ENCODE measurements at regions not wholly inside any gene's neighbourhood (a gene's known extent, or its start where the extent isn't known, plus 50 kb on each side); places are given as distances from the start of the nearest gene placed in this dataset.

DNA sequence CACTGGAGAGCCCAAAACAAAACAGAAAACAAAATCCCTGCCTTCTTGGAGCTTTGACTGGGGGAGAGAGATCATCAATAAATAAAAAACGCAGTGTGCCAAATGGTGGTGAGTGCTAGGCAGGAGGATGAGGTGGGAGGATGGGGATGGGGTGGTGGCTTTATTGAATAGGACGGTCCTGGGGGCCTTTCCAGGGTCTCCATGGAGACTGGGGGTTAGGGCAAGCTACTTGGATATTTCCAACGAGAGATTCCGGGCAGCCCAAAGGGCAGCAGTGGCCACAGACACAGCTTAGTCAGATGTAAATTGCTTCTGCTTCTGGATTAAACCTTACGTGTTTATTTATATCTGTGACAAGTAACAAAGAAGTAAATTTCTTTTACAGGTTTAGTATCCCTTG is 700.1 kb downstream of the QKI start:
- DNase-seq (ENCODE audit: low read depth): no peak

DNA sequence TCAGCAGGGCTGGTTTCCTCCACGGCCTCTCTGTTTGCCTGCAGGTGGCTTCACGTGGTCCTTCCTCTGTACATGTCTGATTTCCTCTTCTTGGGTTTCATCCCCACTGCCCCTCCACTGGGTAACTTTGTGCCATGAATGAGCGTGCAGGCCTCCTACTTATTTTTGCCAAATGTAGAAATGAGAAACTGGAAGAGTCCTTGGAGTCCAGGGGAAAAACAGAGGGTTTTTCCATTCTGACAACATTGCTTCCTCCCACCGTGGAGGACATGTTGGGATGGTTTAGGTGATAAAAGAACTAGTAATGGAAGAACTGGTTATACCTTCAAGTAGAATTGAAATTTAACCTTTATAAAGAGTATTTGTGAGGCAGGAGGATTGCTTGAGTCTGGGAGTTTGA is 699.5 kb downstream of the QKI start:
- DNase-seq (ENCODE audit: low read depth): no peak

GRCh38 chr6:164113637-164114036 is 699.1 kb downstream of the QKI start:
- DNase-seq (ENCODE audit: low read depth): no peak

DNA sequence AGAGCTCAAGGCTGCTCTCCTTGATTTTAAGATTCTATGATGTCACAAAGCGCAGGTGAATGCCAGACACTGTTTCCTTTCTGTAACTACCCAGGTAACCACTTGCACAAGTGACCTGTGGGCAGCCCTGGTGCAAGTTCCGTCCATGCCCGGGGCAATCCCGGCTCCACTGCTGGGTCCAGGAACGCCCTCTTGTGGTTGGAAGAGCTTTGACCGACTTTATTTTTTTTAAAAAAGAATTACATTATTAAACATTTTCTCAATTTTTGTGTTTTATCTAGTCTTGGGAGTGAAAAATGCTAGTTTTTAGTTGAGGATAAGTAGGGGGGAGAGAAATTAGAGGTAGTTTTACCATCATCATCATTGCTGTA is 695.2 kb downstream of the QKI start:
- peak; percentile 48 for DNase-seq (ENCODE audit: low read depth)

DNA sequence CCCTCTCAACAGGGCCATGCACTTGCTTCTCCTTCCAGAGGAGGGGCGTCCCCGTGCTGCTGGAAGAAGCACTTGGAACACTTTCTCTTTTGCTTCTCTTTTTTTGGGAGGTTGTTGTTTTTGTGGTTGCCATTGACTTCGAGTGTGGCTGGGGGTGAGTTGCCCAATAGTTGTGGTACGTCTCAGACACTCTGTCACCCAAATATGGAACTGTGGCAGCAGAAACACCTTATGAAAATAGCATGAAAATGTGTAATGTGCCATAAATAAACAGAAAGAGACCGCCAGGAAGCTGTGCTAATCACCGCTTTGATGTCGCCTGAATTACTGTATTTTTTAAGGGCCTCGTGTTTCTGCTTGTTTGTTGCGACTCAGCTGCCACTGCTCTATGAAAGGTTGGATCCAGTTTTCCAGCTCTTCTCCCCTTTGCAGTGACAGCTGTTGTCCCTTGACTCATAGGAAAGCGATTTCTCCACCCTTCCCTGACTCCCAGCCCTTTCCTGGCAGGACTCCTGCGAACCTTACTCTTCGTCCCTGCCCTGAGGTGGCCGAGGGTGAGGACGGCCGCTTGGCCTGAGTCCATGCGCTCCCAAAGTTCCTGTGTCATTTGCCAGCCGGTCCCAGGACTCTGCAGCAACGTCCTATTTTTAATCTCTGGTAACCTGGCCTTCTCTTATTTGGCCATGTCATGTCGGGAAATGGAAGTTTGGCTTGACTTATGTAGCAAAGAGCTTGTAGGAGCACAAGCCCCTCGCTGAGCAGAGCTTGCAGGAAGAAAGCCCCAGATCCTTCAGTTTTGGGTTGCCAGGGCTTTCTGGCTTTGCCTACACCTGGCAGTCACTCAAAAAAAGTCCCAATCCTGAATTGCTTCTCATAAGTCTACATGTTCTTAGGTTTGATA is 694.6 kb downstream of the QKI start:
- peak; percentile 72 for DNase-seq (ENCODE audit: low read depth)

GRCh38 chr6:164108092-164108491 is 693.6 kb downstream of the QKI start:
- DNase-seq (ENCODE audit: low read depth): no peak

DNA sequence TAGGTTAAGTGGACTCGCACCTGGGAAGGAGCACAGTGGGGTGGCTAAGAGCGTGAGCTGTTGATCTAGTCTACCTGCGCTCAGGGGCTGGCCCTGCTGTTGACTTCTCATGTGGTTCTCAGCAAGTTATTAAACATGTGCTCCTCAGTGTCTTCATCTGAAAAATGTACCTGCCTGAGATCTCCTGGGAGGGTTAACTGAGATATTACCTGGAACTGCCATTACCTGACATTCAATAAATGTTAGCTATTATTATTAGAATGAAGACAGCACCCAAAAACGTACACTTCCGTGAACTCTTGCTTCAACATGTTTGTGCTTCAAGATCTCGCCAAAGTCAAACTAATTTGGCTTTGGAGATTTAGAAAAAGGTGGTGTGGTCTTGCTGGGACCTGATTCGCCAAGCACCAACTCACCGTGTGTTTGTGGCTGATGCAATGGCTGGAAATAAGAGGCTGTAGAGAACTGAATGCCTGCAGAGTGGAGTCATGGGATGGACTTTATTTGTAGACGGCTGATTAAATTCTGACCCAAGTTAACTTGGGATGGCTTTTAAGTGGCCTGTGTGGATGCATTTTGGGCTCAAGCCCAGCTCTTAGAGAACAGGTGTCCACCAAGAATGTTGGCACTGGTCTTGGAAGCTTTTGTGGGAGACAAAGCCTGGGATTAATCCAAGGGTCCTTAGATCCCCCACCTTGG is 692.9 kb downstream of the QKI start:
- DNase-seq (ENCODE audit: low read depth): peak; percentile 44

GRCh38 chr6:164106345-164106769 is 691.8 kb downstream of the QKI start:
- peak; percentile 66 for DNase-seq (ENCODE audit: low read depth)

DNA sequence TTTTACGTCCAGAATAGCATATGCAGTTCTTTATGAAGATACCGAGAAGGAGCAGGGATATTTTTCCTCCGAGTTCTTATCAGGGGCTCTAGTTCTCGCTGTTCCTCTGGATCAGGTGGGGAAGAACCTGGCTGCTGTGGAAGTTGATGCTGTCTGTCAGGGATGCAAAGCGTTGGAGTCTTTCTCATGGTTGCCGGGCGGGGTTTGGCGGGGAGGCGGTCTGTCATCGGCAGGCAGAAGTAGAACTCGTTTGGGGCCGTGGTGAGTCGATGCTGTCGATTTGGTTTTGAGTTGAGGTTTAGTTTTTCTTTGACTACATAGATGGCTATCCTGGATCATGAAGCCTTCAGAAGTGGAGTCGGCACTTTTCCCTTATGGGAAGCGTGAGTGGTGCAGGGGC is 691.2 kb downstream of the QKI start:
- DNase-seq (ENCODE audit: low read depth): no peak

DNA sequence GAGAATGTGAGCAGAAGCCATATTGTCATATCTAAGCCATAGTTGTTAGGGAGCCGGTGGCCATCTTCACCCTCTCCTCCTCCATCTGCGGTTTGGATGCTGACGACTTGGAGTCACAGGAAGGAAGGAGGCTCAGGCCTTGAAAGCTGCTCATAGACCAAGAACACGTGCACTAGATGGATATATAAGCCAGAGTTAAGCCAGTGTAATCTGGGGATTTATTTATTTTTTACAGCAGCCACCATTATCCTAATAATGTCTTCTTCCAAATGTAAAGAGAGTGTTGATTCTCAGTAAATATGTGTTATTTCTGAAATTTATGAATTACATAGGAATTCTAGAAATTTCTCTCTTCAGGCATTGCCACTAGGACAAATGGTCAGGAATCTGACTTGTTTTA is 689.9 kb downstream of the QKI start:
- no peak for DNase-seq (ENCODE audit: low read depth)

DNA sequence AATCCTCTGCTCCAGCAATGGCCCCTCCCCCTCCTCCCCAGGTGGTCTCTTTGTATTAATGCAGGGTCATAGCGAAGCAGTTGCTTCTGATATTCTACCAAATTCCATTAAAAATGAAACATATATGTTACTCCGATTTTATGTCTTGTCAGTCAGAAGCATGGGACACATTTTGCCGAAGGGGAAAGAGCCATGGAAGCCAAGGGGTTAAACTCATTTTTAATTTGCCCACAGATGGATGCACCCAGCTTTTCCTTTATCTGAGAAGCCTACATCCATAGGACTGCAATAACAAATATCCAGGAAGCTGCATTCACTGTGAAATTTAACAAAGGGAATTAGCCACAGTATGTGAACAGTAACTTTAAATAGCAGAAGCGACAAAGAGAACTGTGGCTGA is 688.2 kb downstream of the QKI start:
- DNase-seq (ENCODE audit: low read depth): no peak

GRCh38 chr6:164101859-164102258 is 687.3 kb downstream of the QKI start:
- no peak for DNase-seq (ENCODE audit: low read depth)

DNA sequence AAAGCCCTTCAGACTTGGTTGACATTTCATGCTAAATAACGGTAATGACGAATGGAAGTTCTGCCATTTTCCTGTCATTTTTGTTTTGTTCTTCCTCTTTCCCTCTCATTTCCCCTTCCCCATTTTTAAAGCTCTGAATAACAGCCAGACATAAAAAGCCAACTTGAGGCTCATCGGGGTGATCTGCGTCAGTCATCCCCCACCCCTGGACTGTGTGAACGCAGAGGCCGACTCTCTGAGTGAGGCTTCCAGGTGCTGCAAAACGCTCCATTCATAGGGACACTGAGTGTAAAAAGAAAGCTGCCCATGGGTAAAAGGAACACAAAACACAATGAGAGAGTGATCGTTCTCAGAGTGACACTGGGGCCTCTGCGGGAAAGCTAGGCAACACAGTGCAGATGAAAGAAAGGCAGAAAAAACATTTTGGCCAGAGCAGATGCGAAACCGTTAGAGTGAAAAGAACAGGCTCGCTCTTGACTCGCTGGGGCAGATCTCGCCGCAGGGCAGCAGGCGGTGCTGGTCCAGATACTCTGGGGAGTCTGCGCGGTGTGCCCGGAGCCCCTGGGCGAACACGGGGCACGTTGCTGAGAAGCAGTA is 684.8 kb downstream of the QKI start:
- no peak for DNase-seq (ENCODE audit: low read depth)

- DNase-seq (ENCODE audit: low read depth): peak; percentile 49
Observed at GRCh38 chr6:164098857-164099267, 684.3 kb downstream of the QKI start.

DNA sequence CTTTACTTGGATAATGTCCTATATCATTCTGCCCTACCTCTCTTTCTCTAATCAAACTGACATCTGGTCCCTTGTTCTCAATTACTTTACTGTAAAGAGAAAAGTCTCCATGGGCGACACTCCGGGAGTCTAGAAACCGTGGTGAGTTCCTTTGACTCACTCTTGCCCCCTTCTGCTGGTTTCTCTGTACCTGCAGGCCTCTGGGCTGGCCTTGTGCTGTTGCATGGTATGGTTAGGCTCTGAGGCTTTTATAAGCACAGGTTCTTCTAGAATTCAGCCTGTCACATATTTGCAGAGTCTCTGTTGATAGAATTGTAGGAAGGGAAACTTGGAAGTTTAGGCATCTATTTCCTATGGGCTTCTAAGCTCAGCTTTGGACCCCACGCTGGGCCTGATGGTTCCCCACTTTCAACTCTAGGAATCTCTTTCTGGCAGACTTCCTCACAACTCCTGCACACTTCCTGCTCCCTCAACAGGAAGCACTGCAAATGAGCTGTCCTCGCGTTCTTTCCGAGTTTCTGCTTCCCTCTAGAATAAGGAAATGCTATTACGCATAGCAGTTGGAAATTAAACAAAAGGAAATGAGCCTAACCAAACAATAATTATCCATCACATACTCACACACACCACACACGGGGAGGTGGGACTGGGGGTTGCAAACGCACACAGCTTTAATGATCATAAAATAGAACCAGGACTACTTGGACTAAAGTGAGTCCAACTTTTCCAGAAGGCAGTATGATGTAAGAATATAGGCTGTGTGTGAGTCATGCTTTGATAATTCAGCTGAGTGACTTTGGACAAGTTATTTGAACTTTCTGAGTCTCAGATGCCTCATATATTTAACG is 683.3 kb downstream of the QKI start:
- DNase-seq (ENCODE audit: low read depth): peak; percentile 61

DNA sequence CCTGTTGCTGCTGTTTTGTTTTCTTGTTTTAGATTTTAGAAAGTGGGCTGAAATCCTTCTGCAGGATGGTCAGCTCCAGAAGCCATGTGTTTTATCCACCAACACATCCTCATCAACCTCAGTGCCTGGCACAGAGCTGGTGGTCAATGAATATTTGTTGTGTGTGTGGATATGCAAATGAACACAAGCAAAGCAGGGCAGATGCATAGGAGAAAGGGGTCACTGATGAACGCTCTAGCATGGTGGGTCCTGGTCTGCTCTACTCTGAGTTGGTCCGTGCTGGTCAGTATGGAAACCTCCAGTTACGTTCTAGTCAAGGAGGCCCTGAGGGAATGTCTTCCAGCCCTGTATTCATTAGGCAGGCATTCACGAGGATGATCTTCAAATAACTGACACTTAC is 682.5 kb downstream of the QKI start:
- no peak for DNase-seq (ENCODE audit: low read depth)

DNA sequence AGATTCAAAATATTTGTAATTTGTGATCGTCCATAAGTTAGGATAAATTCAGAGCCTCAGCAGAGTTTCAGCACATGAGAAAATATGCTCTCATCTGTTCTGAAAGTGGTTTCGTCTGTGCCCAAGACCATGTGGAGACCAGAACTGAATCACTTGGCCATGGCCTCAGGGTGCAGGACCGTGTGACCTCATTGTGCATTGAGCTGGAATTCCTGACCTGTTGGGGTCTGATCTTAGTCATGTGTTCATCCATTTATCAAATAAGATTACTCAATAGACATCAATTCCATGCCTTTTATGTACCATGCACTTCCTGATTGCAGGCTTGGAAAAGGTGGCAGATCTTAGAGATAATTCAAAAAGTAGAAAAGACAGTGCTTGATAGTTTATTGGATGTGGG is 680.5 kb downstream of the QKI start:
- DNase-seq (ENCODE audit: low read depth): peak; percentile 69

DNA sequence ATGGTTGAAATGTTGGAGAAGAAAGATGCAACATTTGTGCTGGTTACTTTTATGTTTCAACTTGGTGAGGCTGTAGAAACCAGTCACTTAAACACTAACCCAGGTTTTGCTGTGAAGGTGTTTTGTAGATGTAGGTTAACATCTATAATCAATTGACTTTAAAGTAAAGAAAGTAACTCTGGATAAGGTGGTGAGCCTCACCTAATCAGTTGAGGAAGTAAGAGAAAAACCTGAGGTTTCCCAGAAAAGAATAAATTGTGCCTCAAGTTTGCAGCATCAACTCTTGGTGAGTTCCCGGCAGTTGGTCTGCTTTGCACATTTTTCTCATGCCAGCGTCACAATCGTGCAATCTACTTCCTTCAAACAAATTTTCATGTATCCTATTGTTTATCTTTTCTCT is 673.4 kb downstream of the QKI start:
- no peak for DNase-seq (ENCODE audit: low read depth)

GRCh38 chr6:164087211-164087610 is 672.7 kb downstream of the QKI start:
- no peak for DNase-seq (ENCODE audit: low read depth)

- DNase-seq (ENCODE audit: low read depth): no peak
Observed at GRCh38 chr6:164086076-164086887, 671.8 kb downstream of the QKI start.

All from Daoy (cell line).